Esophagus squamous epithelium (tissue), 4 donors: ENCODE measurements at regions not wholly inside any gene's neighbourhood (a gene's known extent, or its start where the extent isn't known, plus 50 kb on each side); places are given as distances from the start of the nearest gene placed in this dataset.

Experiments used
- POLR2A ChIP-seq, 4 donors: fragments of 450-650 bp; IDR thresholded peaks; one replicate each; pipeline ENCODE4 v1.6.1; 2017; ENCODE audit warnings: antibody characterized with exemption in 4 of 4, mild to moderate bottlenecking in 4 of 4, moderate library complexity in 3 of 4
- TF ChIP-seq, protein P1 (sequence below), 6 experiments: fragments of 450-650 bp in 4 of 6; fragments of 200-600 bp in 2 of 6; sonication (generic) in 2 of 6; IDR thresholded peaks; one replicate each; pipeline ENCODE4 v1.5.1; 2016 to 2019; ENCODE audit warnings: antibody characterized with exemption in 6 of 6, mild to moderate bottlenecking in 4 of 6, moderate library complexity in 4 of 6

GRCh38 chr11:57095417-57095816 is 86.3 kb upstream of the LRRC55 start:
- TF ChIP-seq POLR2A (IDR thresholded peaks at IDR 0.05), result no peak
- TF ChIP-seq, protein P1, sequence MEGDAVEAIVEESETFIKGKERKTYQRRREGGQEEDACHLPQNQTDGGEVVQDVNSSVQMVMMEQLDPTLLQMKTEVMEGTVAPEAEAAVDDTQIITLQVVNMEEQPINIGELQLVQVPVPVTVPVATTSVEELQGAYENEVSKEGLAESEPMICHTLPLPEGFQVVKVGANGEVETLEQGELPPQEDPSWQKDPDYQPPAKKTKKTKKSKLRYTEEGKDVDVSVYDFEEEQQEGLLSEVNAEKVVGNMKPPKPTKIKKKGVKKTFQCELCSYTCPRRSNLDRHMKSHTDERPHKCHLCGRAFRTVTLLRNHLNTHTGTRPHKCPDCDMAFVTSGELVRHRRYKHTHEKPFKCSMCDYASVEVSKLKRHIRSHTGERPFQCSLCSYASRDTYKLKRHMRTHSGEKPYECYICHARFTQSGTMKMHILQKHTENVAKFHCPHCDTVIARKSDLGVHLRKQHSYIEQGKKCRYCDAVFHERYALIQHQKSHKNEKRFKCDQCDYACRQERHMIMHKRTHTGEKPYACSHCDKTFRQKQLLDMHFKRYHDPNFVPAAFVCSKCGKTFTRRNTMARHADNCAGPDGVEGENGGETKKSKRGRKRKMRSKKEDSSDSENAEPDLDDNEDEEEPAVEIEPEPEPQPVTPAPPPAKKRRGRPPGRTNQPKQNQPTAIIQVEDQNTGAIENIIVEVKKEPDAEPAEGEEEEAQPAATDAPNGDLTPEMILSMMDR (IDR thresholded peaks at IDR 0.05), result no peak
